ENCODE measurements at regions not wholly inside any gene's neighbourhood (a gene's known extent, or its start where the extent isn't known, plus 50 kb on each side); places are given as distances from the start of the nearest gene placed in this dataset.

DNA sequence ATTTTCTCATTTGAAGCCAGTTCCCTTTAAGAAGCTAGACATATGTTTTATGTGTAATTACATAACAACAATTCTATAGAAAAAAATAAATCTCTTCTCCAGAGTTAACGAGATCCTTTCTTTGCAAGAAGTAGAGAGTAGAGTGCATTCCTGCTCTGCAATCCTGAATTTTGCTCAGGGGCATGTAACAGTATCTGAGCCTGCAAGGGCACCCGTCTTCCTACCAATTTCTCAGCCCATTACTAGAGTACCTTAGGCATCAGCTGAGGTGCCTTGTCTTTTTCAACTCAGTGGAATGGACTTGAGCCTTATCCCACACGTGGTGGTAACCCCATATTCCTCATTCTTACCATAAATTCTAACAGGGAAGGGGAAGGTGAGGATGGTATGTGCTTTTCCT is 205.9 kb downstream of the IKZF2 start:
- DNase-seq = no peak

DNA sequence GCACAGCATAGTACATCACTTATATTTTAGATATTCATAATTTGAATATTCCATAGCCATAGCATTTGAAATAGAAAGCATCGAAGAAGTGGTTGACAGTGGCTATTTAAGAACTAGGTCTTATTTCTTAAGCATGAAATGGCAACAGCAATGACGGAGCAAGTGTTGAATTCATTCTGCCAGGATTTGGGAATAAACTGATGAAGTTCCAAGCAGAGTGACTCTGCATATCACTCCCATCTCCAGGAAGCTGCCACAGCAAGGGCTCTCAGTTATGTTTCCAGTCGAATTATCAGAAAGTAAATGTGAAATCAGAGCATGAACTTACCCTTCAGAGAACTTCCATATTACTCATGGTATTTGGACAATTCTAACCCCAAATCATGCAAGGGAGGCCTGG is 208.1 kb downstream of the IKZF2 start:
- no peak for DNase-seq

DNA sequence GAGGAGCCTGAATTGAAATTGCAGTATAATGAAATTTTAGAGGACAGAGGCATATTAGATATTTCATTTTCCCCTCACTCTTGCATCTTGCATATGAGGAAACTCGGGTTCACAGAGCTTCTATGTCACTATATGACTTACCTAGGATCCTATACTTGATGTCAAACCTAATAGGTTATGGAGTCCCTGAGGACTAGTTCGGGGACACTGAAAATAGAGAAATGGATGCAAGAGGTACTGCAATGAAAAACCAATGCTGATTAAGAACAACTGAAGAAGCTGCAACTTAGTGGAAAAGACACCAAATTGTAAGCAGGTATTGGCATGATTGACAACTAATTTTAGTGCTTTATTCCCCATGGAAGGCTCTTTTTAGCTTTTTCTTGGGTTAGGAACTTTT is 210.1 kb downstream of the IKZF2 start:
- no peak for DNase-seq

GRCh38 chr2:212940816-212941215 is 210.6 kb downstream of the IKZF2 start:
- no peak for DNase-seq

- DNase-seq = no peak
These were observed 211.5 kb downstream of the IKZF2 start for GRCh38 chr2:212939777-212940531.

GRCh38 chr2:212938144-212938793 is 213.1 kb downstream of the IKZF2 start:
- no peak for DNase-seq

- no peak for DNase-seq
These were observed 214.8 kb downstream of the IKZF2 start for GRCh38 chr2:212936572-212936971.

DNA sequence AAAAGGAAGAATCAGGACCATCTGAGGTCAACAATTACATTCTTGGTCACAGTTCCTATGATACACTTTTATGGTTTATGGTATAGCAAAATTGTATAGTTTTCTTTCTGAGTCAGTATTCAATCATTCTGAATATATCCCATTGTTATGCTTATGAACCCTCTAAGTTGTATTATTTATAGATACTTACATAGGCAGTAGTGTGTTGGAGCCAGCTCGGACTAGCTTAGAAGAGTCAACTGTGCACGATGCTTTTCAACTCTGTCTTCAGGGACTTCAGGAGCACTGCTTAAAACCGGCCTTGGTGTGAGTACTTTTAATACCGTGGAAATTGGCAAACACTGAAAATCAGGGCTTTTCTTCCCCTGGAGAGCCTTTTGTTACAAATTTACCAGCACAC is 215.7 kb downstream of the IKZF2 start:
- no peak for DNase-seq

- DNase-seq = no peak
These were observed 220.1 kb downstream of the IKZF2 start for GRCh38 chr2:212931271-212931670.

GRCh38 chr2:212930556-212931260 is 220.7 kb downstream of the IKZF2 start:
- no peak for DNase-seq

DNA sequence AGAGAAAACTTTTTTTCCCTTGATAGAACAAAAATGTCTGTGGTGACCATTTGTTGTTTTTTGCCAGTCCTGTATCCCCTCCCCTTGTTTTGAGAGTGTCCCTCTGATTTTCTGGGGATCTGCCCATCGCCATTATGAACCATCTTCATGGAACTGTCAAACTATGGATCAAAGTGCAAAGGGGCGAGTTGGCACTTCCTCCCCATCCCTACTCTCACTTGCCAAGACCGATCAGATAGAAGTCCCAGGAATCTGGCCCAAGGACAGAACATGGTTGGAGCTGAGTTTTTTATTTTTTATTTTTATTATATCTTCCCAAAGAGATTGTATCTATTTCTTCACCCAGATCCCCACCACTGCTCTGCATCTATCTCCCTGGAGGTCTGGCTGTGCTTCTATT is 221.4 kb downstream of the IKZF2 start:
- no peak for DNase-seq

DNA sequence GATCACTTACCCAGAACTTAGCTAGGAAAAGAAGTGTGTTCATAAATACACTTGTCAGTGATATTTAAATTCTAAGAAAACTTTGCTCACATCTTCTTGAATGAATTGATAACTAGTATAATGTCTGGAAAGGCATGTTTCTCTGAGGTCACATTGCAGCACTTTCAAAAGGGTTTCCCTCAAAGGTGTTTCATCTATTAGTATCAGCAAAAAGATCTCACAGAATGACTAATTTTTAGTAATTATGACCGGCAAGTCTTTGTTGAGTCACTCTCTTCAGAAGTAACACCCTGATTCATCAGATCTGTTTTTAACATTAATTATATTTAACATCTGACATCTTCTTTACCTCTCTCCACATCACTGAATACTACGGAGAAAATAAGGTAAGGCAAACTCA is 222.3 kb downstream of the IKZF2 start:
- no peak for DNase-seq

GRCh38 chr2:212928681-212929080 is 222.7 kb downstream of the IKZF2 start:
- DNase-seq = no peak

DNA sequence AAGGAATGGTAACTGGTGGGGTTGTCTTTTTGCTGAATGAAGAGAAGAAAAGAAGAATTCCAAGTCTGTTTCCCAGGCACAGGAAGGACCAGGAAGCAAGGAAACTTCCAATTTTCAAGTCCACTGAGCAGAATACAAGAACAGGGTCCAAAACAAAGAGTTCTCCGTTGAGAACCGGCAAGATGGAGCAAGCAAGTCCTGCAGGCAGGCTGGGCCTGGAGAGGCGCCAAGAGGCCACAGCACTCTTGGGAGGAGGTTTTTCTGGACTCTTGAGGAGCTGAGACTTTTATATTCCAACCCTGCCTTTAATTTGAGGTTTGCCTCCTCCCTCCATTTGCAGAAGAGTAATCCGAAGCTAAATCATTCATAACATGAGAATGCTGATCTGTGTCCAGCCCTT is 224.5 kb downstream of the IKZF2 start:
- DNase-seq = no peak

DNA sequence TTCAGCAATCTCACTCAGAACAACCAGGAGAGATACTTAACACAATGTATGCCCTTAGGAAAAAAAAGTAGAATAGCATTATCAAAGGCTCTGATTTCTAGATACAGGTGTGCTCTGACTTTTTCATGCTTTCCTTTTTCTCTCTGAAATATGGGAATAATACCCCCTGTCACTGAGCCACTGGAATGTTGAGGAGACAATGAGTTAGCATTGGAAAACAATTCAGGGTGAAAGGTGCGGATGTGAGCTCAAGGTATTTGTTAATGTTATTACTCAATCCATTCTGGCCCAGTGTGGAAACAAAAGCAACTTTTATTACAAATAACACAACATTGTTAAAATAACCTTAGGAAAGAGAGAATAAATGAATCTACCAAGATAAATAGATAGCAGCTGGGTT is 228.0 kb downstream of the IKZF2 start:
- no peak for DNase-seq

GRCh38 chr2:212922701-212923100 is 228.7 kb downstream of the IKZF2 start:
- no peak for DNase-seq

DNA sequence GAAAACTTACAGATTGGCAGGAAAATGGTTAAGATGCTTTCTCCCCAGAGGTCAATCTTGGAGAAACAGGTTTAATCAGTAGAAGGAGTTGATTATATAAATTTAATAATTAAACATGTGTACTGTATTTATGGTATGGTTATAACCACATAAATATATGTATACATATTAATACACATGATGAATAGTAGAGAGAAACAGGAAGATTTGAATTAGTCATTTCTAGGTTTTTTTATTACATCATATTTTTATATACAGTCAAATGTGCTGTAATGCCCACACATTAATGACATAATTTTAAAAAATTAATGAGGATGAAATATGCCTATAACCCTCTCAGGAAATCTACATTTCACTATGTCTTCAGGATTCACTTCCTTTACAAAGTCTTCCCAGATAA is 229.7 kb downstream of the IKZF2 start:
- no peak for DNase-seq

DNA sequence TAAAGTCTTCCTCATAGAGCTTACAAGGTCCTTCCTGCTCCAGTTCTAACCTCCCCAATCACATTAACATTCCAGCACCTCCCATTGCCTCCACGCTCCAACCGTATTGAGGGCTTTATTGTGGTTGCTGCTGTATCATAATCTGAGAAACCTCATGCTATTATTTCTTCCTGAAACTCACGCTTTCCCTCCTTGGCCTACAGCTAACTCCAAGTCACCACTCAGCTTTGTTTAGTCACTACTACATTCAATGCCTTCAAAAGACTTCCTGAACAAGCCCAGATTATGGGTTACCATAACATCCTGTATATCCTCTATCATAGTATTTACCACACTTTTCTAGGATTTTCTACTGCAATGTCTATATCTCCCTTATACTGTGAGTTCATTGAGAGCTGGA is 230.4 kb downstream of the IKZF2 start:
- DNase-seq = no peak

- DNase-seq = no peak
These were observed 232.2 kb downstream of the IKZF2 start for GRCh38 chr2:212919238-212919637.

GRCh38 chr2:212918336-212918735 is 233.1 kb downstream of the IKZF2 start:
- DNase-seq = no peak

- no peak for DNase-seq
These were observed 236.2 kb downstream of the IKZF2 start for GRCh38 chr2:212915121-212915782.

- no peak for DNase-seq
These were observed 237.0 kb downstream of the IKZF2 start for GRCh38 chr2:212914392-212914791.

DNA sequence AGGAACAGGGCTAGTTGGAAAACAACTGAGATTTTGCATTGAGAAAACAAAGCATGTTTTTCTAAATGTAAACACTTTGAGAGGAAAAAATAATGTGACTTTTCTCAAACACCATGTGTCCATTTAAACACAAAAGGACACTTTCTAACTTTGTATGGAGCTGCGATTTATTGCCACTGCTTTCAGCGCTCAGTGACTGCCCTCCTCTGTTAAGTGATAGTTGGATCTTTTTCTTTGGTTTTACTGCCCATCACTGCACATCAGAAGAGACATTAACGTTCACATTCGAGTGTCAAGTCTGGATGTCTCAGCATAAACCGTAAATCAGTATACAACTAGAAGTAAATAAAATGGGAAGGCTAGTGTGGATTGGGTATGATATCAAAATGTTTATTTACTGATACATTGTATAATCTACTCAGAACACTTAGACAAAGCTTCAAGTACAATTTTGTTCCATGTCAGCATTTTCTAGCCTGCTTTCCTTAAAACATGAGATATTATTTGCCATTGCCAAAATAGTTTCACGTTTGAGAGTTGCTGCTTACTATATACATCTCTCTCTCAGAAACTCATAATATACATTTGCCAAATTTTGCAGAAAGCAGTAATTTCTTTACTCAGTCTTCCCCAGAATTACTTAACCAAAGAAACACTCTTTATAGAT is 237.6 kb downstream of the IKZF2 start:
- no peak for DNase-seq

Measured in activated effector memory CD4-positive, alpha-beta T cell treated with Interleukin-2 at 50 U/mL for 16 hours (primary cell).